Lower leg skin (tissue), 3 donors: ENCODE measurements at regions not wholly inside any gene's neighbourhood (a gene's known extent, or its start where the extent isn't known, plus 50 kb on each side); places are given as distances from the start of the nearest gene placed in this dataset.

Experiments
- POLR2A ChIP-seq, 2 donors: fragments of 450-650 bp; IDR thresholded peaks; one replicate each; pipeline ENCODE4 v1.6.1; 2016 to 2017; ENCODE audit warnings: antibody characterized with exemption in 2 of 2, mild to moderate bottlenecking in 1 of 2, moderate library complexity in 1 of 2
- TF ChIP-seq, protein P1 (sequence below), 3 donors: fragments of 450-650 bp; IDR thresholded peaks; one replicate each; pipeline ENCODE4 v1.5.1; 2016; ENCODE audit warnings: antibody characterized with exemption in 3 of 3, mild to moderate bottlenecking in 3 of 3, moderate library complexity in 2 of 3

- TF ChIP-seq POLR2A (IDR thresholded peaks at IDR 0.05), result no peak
- TF ChIP-seq, protein P1, sequence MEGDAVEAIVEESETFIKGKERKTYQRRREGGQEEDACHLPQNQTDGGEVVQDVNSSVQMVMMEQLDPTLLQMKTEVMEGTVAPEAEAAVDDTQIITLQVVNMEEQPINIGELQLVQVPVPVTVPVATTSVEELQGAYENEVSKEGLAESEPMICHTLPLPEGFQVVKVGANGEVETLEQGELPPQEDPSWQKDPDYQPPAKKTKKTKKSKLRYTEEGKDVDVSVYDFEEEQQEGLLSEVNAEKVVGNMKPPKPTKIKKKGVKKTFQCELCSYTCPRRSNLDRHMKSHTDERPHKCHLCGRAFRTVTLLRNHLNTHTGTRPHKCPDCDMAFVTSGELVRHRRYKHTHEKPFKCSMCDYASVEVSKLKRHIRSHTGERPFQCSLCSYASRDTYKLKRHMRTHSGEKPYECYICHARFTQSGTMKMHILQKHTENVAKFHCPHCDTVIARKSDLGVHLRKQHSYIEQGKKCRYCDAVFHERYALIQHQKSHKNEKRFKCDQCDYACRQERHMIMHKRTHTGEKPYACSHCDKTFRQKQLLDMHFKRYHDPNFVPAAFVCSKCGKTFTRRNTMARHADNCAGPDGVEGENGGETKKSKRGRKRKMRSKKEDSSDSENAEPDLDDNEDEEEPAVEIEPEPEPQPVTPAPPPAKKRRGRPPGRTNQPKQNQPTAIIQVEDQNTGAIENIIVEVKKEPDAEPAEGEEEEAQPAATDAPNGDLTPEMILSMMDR (IDR thresholded peaks at IDR 0.05), result no peak
These were observed 166.3 kb upstream of the HDAC4 start for GRCh38 chr2:239566995-239567568.
